ENCODE measurements at regions not wholly inside any gene's neighbourhood (a gene's known extent, or its start where the extent isn't known, plus 50 kb on each side); places are given as distances from the start of the nearest gene placed in this dataset.

GRCh38 chr9:106738109-106738508 is 124.9 kb upstream of the ZNF462 start:
- no peak for FAIRE-seq
- Histone ChIP-seq H3K4me3 (no peak overlapping the region), H3K27me3 (no peaks in the 10 kb centered on the region), H3K36me3 (no peaks in the 10 kb centered on the region), H3K27ac (no peak overlapping the region), H3K9me3 (no peaks in the 10 kb centered on the region), H3K4me1 (peaks cover 7 to 13% (median 10%) of the 10 kb centered on the region in 3 donors)
- no peak for DNase-seq
- WGBS, 2 donors, result 93 to 95% methylated on average over 1 of the region's 1 CpG
- ATAC-seq, result no peak
- TF ChIP-seq CTCF (IDR thresholded peaks at IDR 0.05), result no peak
- intact Hi-C loops (cut with DNase I), result no loop called here

GRCh38 chr9:106745457-106745856 is 117.5 kb upstream of the ZNF462 start:
- H3K4me1 ChIP-seq, result no peaks in the 10 kb centered on the region
- no peak for DNase-seq
- no peak for ATAC-seq
- intact Hi-C loops (cut with DNase I), result no loop called here
- H3K36me3 ChIP-seq, result no peaks in the 10 kb centered on the region
- no peaks in the 10 kb centered on the region for H3K27me3 ChIP-seq
- WGBS, 2 donors, result 90 to 94% methylated on average over 1 of the region's 1 CpG
- H3K27ac ChIP-seq, result no peak overlapping the region
- H3K9me3 ChIP-seq, result no peaks in the 10 kb centered on the region
- TF ChIP-seq CTCF (IDR thresholded peaks at IDR 0.05), result no peak
- H3K4me3 ChIP-seq, result no peak overlapping the region
- FAIRE-seq, result no peak

- H3K4me3 ChIP-seq, result no peak overlapping the region
- no peaks in the 10 kb centered on the region for H3K36me3 ChIP-seq
- no peak for TF ChIP-seq CTCF (IDR thresholded peaks at IDR 0.05)
- FAIRE-seq (no peak), ATAC-seq (no peak), DNase-seq (no peak)
- no peaks in the 10 kb centered on the region for H3K4me1 ChIP-seq
- H3K27ac ChIP-seq, result no peak overlapping the region
- no peaks in the 10 kb centered on the region for H3K27me3 ChIP-seq
- intact Hi-C loops (cut with DNase I), result no loop called here
- no peaks in the 10 kb centered on the region for H3K9me3 ChIP-seq
These were observed 117.1 kb upstream of the ZNF462 start for GRCh38 chr9:106745876-106746275.

- 84 to 86% methylated on average over 5 of the region's 5 CpGs for WGBS, 2 donors
- Histone ChIP-seq H3K27me3 (no peaks in the 10 kb centered on the region), H3K4me1 (peaks cover 7 to 22% (median 8%) of the 10 kb centered on the region in 3 donors), H3K36me3 (no peaks in the 10 kb centered on the region), H3K9me3 (no peaks in the 10 kb centered on the region), H3K27ac (no peak overlapping the region), H3K4me3 (no peak overlapping the region)
- FAIRE-seq (no peak), ATAC-seq (no peak), DNase-seq (no peak)
- intact Hi-C loops (cut with DNase I), result no loop called here
- no peak for TF ChIP-seq CTCF (IDR thresholded peaks at IDR 0.05)
These were observed 111.3 kb upstream of the ZNF462 start for GRCh38 chr9:106751681-106752080.

GRCh38 chr9:106752581-106752980 is 110.4 kb upstream of the ZNF462 start:
- no peak overlapping the region for H3K27ac ChIP-seq
- no peak overlapping the region for H3K4me3 ChIP-seq
- H3K27me3 ChIP-seq, result no peaks in the 10 kb centered on the region
- DNase-seq (no peak), ATAC-seq (no peak), FAIRE-seq (no peak)
- intact Hi-C loops (cut with DNase I), result no loop called here
- no peak for TF ChIP-seq CTCF (IDR thresholded peaks at IDR 0.05)
- peaks cover 7 to 22% (median 8%) of the 10 kb centered on the region in 3 donors for H3K4me1 ChIP-seq
- H3K36me3 ChIP-seq, result no peaks in the 10 kb centered on the region
- WGBS, 2 donors, result 69% methylated on average over 3 of the region's 3 CpGs
- no peaks in the 10 kb centered on the region for H3K9me3 ChIP-seq
